Right kidney (tissue), 1 donor: ENCODE measurements at regions not wholly inside any gene's neighbourhood (a gene's known extent, or its start where the extent isn't known, plus 50 kb on each side); places are given as distances from the start of the nearest gene placed in this dataset.

Source experiments
- DNase-seq: peaks from one replicate; pipeline ENCODE4 v3.0.0-alpha.2; 2016

DNA sequence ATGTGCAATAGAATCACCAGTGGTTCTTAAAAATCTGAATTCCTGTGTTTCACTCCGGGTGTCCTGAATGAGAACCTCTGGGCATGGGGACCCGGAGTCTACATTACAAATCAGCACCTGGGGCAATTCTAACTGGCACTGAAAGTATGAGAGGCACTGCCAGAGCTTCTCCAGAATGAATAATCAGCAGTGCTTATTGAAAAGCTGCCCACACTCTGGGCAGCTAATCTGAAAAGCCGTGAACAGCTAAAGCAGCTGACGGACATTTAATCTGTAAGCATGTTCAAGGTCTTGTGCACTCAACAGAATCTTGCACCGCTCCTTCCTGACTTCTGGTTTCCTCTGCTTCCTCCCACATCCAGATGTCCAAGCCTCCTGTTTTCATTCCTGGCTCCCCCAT, 113.3 kb upstream of the KIF5B start:
- DNase-seq, result no peak

DNA sequence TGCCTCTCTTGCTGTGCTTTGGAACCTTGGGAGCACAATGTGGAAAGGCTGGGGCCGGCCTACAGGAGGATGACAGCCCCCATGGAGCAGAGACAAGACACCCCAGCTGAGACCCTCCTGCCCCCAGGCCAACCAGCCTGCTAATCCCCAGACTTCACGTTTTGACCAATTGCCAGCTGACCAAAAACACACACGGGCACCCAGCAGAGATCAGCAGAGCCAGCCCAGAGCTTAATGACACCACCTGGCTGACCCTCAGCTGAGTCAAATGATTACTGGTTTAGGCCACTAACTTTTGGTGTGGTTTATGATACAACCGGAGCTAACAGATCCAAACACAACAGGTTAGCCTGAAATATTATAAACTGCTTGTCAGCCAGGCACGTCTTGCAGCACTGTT, 111.2 kb upstream of the KIF5B start:
- no peak for DNase-seq

DNA sequence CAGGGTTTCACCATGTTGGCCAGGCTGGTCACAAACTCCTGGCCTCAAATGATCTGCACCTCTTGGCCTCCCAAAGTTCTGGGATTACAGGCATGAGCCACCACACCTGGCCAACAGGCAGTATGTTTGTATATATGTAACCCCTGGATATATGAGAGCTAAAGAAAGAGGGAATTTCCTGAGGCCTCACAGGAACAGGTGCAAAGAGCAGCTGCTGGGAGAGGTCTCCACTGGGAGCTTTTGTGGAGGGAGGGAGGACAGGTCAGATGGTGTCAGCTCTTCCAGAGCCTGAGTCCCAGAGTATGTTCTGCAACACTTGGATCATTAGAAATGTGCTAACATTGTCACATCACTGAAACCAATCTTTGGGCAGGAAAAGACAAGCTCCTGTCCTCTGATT, 110.1 kb upstream of the KIF5B start:
- DNase-seq, result no peak

DNA sequence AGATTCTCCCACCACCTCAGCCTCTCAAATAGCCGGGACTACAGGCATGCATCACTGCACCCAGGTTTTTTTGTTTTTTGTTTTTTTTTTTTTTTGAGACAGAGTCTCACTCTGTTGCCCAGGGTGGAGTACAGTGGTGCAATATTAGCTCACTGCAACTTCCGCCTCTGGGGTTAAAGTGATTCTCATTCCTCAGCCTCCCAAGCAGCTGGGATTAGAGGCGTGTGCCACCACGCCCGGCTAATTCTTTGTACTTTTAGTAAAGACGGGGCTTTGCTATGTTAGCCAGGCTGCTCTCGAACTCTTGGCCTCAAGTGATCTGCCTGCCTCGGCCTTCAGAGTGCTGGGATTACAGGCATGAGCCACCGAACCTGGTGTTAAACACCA, 107.5 kb upstream of the KIF5B start:
- no peak for DNase-seq

GRCh38 chr10:32163071-32163761, 107.0 kb upstream of the KIF5B start:
- DNase-seq, result no peak

DNA sequence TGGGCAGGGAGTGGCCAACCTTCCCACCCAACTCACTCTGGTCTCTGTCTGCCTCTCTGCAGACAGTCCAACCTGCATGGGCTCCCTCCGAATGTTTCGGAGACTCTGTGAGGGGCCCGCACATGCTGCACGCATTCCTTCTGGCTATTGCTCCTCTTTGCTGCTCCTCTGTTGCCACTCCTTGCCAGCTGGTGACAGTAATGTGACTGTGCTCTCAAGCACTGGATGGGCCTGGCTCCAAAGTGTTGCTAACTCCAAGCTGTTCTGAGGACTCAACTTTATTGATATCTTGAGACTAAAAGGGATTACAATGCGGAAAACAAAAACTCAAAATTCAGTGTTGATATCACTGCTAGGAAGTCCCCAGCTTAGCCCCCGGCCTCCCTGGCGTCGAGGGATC, 105.4 kb upstream of the KIF5B start:
- DNase-seq, result no peak

DNA sequence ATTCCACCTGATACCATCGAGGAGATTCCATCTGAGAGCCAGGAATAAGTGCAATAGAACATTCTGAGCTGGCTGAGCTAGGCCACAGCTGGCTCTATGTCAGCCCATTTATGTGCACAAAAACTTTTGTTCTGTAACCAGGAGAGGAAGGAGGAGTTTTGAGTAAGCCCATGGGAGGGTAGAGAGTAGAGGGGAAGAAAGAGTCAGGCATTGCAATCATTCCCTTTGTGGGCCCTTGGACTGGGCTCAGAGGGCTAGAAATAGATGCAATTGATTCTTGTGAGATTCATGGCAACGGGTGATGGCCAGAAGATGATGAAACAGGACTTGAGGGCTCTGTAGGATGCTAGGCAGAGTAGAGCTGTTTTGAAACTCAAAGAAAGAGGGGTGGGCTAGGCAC, 104.6 kb upstream of the KIF5B start:
- DNase-seq, result no peak

- no peak for DNase-seq
These were observed 103.0 kb upstream of the KIF5B start for GRCh38 chr10:32159264-32159663.

DNA sequence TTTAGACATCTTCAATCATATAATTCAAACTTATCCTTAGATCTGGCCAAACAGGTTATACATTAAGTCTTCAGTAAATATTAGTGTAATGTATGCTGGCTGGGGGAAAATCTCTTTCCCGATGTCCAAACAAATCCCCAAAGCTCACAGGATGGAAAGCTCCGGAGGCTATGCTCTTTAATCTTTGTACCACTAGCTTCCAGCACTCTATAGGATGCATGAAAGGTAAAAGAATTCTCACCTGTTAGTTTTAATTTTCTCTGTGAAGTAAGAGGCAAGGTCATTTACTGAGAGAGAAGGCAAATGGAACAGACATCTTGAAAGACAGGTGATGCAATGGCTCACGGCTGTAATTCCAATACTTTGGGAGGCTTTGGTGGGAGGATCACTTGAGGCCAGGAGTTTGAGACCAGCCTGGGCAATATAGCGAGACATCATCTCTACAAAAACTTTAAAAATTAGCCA, 99.8 kb upstream of the KIF5B start:
- no peak for DNase-seq

DNA sequence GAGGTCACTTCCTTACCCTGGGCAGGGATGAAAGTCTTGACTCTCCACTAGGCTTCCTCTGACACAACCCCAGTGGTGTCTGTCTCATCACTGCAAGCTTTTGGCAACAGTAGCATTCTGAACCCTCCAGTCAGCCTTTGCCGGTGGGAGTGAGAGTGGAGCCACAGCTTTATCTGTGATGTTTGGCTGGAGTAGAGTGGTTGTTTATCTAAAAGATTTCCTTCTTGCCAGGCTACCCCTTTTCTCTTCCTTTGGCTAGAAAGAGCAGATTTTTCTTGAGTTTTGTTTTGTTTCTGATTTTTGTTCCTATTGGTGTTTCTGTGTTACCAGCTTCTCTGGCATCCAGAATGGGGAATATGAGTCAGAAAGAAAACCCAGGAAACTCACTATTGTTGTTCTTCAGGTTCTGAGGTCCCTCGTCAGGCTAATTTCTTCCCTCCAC, 98.9 kb upstream of the KIF5B start:
- no peak for DNase-seq

GRCh38 chr10:32153931-32154330, 97.7 kb upstream of the KIF5B start:
- no peak for DNase-seq

DNA sequence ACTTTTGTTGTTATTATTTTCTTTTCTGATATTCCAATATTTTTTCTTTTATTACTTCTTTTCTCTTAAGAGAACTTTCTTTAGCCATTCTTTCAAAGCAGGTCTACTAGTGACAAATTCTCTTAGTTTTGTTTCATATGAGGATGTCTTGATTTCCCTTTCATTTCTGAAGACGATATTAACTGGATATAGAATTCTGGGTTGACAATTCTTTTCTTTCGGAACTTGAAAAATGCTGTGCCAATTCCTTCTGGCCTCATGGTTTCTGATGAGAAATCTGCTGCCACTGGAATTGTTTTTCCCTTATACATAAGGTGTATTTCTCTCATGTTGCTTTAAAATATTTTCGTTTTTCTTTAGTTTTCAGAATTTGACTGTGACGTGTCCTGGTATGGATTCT, 97.0 kb upstream of the KIF5B start:
- DNase-seq, result no peak

- no peak for DNase-seq
These were observed 95.6 kb upstream of the KIF5B start for GRCh38 chr10:32151871-32152270.

GRCh38 chr10:32150532-32151101, 94.4 kb upstream of the KIF5B start:
- DNase-seq, result no peak

DNA sequence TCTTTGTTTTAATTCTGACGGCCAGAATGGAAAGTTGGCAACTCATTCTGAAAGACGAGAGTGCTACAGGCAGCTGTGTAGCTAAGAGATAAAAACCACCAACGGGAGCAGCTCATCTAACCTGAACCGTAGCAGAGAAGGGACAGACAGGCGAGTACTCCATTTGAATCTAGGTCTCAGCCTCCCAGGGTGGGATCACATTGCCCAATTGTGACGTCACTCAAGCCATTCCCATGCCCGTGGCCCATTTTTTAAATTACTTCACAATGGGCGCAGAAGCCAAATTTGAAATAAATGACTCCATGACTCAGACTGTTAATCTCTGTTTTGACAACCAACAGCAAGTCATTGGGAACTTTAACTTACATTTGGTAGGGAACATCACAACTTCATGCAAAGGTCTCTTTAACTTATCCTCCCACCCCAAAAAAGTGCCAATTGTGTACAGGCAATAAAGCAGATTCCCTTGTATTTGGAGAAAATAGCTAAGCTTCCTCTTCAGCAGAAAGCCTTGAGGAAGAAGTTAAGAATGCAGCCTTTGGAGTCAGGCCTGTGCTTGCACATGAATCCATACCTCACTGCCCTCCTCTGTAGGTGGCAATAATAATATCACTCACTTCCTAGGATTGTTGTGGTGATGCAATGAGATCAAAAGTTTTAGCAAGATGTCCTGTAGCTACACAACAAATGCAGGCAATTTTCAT, 93.2 kb upstream of the KIF5B start:
- no peak for DNase-seq

- DNase-seq, result no peak
These were observed 92.6 kb upstream of the KIF5B start for GRCh38 chr10:32148864-32149251.

- DNase-seq, result no peak
These were observed 91.5 kb upstream of the KIF5B start for GRCh38 chr10:32147730-32148129.

GRCh38 chr10:32146166-32146565, 89.9 kb upstream of the KIF5B start:
- no peak for DNase-seq

- no peak for DNase-seq
These were observed 88.8 kb upstream of the KIF5B start for GRCh38 chr10:32144817-32145688.

GRCh38 chr10:32143302-32143847, 87.2 kb upstream of the KIF5B start:
- no peak for DNase-seq

DNA sequence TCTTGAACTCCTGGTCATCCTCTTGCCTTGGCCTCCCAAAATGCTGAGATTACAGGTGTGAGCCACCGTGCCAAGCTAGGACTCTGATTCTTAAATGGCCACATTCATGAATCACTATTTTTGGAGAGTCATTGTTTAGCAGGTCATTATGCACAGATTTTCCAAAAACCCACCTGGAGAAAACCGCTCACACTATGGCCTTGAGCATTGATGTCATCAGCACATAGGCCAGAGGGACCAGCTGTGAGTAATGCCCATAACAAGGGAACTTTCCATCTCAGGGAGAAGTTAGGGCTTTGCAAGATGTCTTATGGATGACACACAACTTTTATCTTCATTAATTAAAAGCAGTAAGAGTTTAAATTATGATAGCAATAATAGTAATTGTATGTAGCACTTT, 86.4 kb upstream of the KIF5B start:
- DNase-seq, result no peak

GRCh38 chr10:32141018-32141807, 85.0 kb upstream of the KIF5B start:
- DNase-seq, result no peak
